ENCODE measurements at regions not wholly inside any gene's neighbourhood (a gene's known extent, or its start where the extent isn't known, plus 50 kb on each side); places are given as distances from the start of the nearest gene placed in this dataset.
"Not testable (repeated sequence)": the region's sequence is repeated elsewhere in the genome, so short reads cannot be mapped to it uniquely, and the experiment has no call there.

DNA sequence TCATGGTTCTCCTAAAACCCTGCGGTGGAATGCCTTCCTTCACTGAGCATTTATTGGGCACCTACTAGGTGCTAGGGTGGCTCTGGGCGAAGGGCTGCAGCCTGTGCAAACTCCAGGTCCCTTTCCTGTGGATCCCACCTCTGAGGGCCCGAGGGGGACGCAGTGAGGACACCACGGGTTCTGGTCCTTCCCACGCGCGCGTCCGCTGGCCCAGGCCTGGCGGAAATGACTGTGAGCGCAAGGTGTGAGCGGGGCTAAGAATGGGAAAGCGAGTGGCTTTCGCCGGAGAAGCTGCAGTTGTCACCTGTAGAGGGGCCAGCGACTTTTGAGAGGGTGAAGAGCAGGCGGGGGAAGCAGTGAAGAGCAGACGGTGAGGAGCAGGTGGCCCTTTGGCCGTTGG lies 55.1 kb downstream of the PPIAL4A start:
- TF ChIP-seq EZH2 (IDR thresholded peaks at IDR 0.05; ENCODE audit: borderline replicate concordance, low read length); CTCF (IDR thresholded peaks at IDR 0.05; ENCODE audit: low read length): not testable (repeated sequence)
